Gastrocnemius medialis (tissue), 4 donors: ENCODE measurements at regions not wholly inside any gene's neighbourhood (a gene's known extent, or its start where the extent isn't known, plus 50 kb on each side); places are given as distances from the start of the nearest gene placed in this dataset.

ENCODE experiments used
- CTCF ChIP-seq, 5 experiments: fragments of 450-650 bp in 3 of 5; fragments of 200-600 bp in 2 of 5; sonication (generic) in 2 of 5; IDR thresholded peaks in 4 of 5; conservative IDR thresholded peaks in 1 of 5; 1 replicate in 4 of 5; 2 replicates in 1 of 5; pipeline ENCODE4 v1.5.1; 2016 to 2019; ENCODE audit warnings: antibody characterized with exemption in 5 of 5, mild to moderate bottlenecking in 3 of 5, moderate library complexity in 3 of 5
- POLR2A ChIP-seq, 2 donors: fragments of 450-650 bp; IDR thresholded peaks; one replicate each; pipeline ENCODE4 v1.6.1; 2017; ENCODE audit warnings: antibody characterized with exemption in 2 of 2, mild to moderate bottlenecking in 2 of 2, moderate library complexity in 2 of 2

- TF ChIP-seq POLR2A (IDR thresholded peaks at IDR 0.05) (no peak), CTCF (IDR thresholded peaks at IDR 0.05 in 4 of 5, conservative IDR thresholded peaks at IDR 0.05 in 1 of 5) (no peak)
These were observed 78.4 kb upstream of the CTDP1 start for GRCh38 chr18:79601234-79601633.
